H1 (cell line): ENCODE measurements at regions not wholly inside any gene's neighbourhood (a gene's known extent, or its start where the extent isn't known, plus 50 kb on each side); places are given as distances from the start of the nearest gene placed in this dataset.

Experiments used
- ATF2 ChIP-seq: IDR thresholded peaks from 2 replicates; pipeline ENCODE4 v1.6.1; 2012; ENCODE audit warnings: low read length, inconsistent platforms
- ATF3 ChIP-seq: IDR thresholded peaks from 2 replicates; pipeline ENCODE4 v1.6.1; 2011; ENCODE audit warnings: low read depth, mild to moderate bottlenecking, low read length; ENCODE audit not compliant: insufficient read depth
- BRCA1 ChIP-seq: IDR thresholded peaks from 2 replicates; pipeline ENCODE4 v1.6.1; 2012; ENCODE audit warnings: low read depth, low read length, improper control_type of control experiment
- CBX5 ChIP-seq: fragments of 300-800, 300-1000 bp; sonication (generic); IDR thresholded peaks from 2 replicates; pipeline ENCODE4 v1.7.1; 2016; ENCODE audit warnings: antibody characterized with exemption, low read length, low read depth
- CTCF ChIP-seq, 3 experiments: IDR thresholded peaks; 1 replicate in 2 of 3; 2 replicates in 1 of 3; pipeline versions ENCODE4 v1.5.1 to v1.6.1; 2011; ENCODE audit warnings: low read length in 3 of 3, mild to moderate bottlenecking in 3 of 3, inconsistent platforms in 2 of 3, low read depth in 1 of 3, moderate library complexity in 1 of 3; ENCODE audit not compliant: insufficient read depth in 1 of 3; ENCODE audit errors: control extremely low read depth in 1 of 3
- EZH2 ChIP-seq: fragments of 200-600 bp; sonication (generic); IDR thresholded peaks from 2 replicates; pipeline ENCODE4 v1.7.1; 2012; ENCODE audit warnings: low read depth, mild to moderate bottlenecking, moderate library complexity, low read length, inconsistent platforms; ENCODE audit not compliant: severe bottlenecking
- JUND ChIP-seq: IDR thresholded peaks from 2 replicates; pipeline ENCODE4 v1.6.1; 2011; ENCODE audit warnings: mild to moderate bottlenecking, improper control_type of control experiment, low read length
- PHF8 ChIP-seq: fragments of 200-600 bp; sonication (generic); conservative IDR thresholded peaks from 2 replicates; pipeline ENCODE4 v1.7.1; 2012; ENCODE audit warnings: low read depth, mild to moderate bottlenecking, inconsistent platforms, low read length, moderate library complexity
- POLR2A ChIP-seq, 2 experiments: IDR thresholded peaks; 1 replicate in 1 of 2; 2 replicates in 1 of 2; pipeline ENCODE4 v1.6.1; 2011; ENCODE audit warnings: low read depth in 2 of 2, low read length in 2 of 2, mild to moderate bottlenecking in 2 of 2; ENCODE audit errors: control extremely low read depth in 1 of 2
- POLR2AphosphoS5 ChIP-seq: IDR thresholded peaks from 2 replicates; pipeline ENCODE4 v1.6.1; 2011; ENCODE audit warnings: low read depth, low read length
- RAD21 ChIP-seq, 2 experiments: IDR thresholded peaks in 1 of 2; conservative IDR thresholded peaks in 1 of 2; 2 replicates each; pipeline ENCODE4 v1.6.1; 2011; ENCODE audit warnings: low read depth in 2 of 2, low read length in 2 of 2, improper control_type of control experiment in 1 of 2, inconsistent platforms in 1 of 2, mild to moderate bottlenecking in 1 of 2, moderate library complexity in 1 of 2
- SIN3A ChIP-seq, 2 experiments: IDR thresholded peaks in 1 of 2; conservative IDR thresholded peaks in 1 of 2; 2 replicates each; pipeline ENCODE4 v1.6.1; 2011 to 2012; ENCODE audit warnings: low read length in 2 of 2, improper control_type of control experiment in 1 of 2, low read depth in 1 of 2, mild to moderate bottlenecking in 1 of 2
- USF2 ChIP-seq: IDR thresholded peaks from 2 replicates; pipeline ENCODE4 v1.6.1; 2011; ENCODE audit warnings: low read length, improper control_type of control experiment
- YY1 ChIP-seq: IDR thresholded peaks from 2 replicates; pipeline ENCODE4 v1.6.1; 2011; ENCODE audit warnings: low read depth, mild to moderate bottlenecking, low read length

GRCh38 chr6:126540161-126540560 is 200.2 kb downstream of the CENPW start:
- no peak for TF ChIP-seq CTCF (IDR thresholded peaks at IDR 0.05; ENCODE audit: control extremely low read depth in 1 of 3, insufficient read depth in 1 of 3, low read depth in 1 of 3, low read length in 3 of 3)
- TF ChIP-seq JUND = no peak
- no peak for TF ChIP-seq PHF8
- no peak for TF ChIP-seq ATF3
- TF ChIP-seq USF2 = no peak
- no peak for TF ChIP-seq POLR2A (IDR thresholded peaks at IDR 0.05; ENCODE audit: control extremely low read depth in 1 of 2, low read depth in 2 of 2, low read length in 2 of 2)
- no peak for TF ChIP-seq POLR2AphosphoS5
- TF ChIP-seq ATF2 = no peak
- no peak for TF ChIP-seq BRCA1
- TF ChIP-seq RAD21 (IDR thresholded peaks at IDR 0.05 in 1 of 2, conservative IDR thresholded peaks at IDR 0.05 in 1 of 2; ENCODE audit: low read depth in 2 of 2, low read length in 2 of 2) = no peak
- no peak for TF ChIP-seq SIN3A (conservative IDR thresholded peaks at IDR 0.05 in 1 of 2, IDR thresholded peaks at IDR 0.05 in 1 of 2; ENCODE audit: low read depth in 1 of 2, low read length in 2 of 2)
- no peak for TF ChIP-seq EZH2
- no peak for TF ChIP-seq YY1
- TF ChIP-seq CBX5 = no peak
